Endometrium (tissue), 2 donors: ENCODE measurements at regions not wholly inside any gene's neighbourhood (a gene's known extent, or its start where the extent isn't known, plus 50 kb on each side); places are given as distances from the start of the nearest gene placed in this dataset.

Source experiments
- FAIRE-seq: peaks from 2 replicates; lab custom pipeline; 2012; peaks lifted over from hg19 to GRCh38; lab: Jason Lieb, UNC
- donor health status: control.
- donor health status: control.

GRCh38 chr2:14270036-14270582, 362.4 kb upstream of the LRATD1 start:
- no peak for FAIRE-seq

- no peak for FAIRE-seq
These were observed 360.0 kb upstream of the LRATD1 start for GRCh38 chr2:14272396-14273075.

GRCh38 chr2:14273650-14274049, 358.9 kb upstream of the LRATD1 start:
- FAIRE-seq, result no peak

- no peak for FAIRE-seq
These were observed 348.3 kb upstream of the LRATD1 start for GRCh38 chr2:14284244-14284643.

- FAIRE-seq, result no peak
These were observed 346.7 kb upstream of the LRATD1 start for GRCh38 chr2:14285812-14286211.

- no peak for FAIRE-seq
These were observed 344.5 kb upstream of the LRATD1 start for GRCh38 chr2:14288016-14288415.

GRCh38 chr2:14292964-14293363, 339.6 kb upstream of the LRATD1 start:
- FAIRE-seq, result no peak

GRCh38 chr2:14297340-14297739, 335.2 kb upstream of the LRATD1 start:
- FAIRE-seq, result no peak

- no peak for FAIRE-seq
These were observed 334.6 kb upstream of the LRATD1 start for GRCh38 chr2:14297906-14298305.

GRCh38 chr2:14301331-14301730, 331.2 kb upstream of the LRATD1 start:
- FAIRE-seq, result no peak

GRCh38 chr2:14303366-14304115, 329.0 kb upstream of the LRATD1 start:
- FAIRE-seq, result no peak

- no peak for FAIRE-seq
These were observed 328.2 kb upstream of the LRATD1 start for GRCh38 chr2:14304326-14304725.

- FAIRE-seq, result no peak
These were observed 326.2 kb upstream of the LRATD1 start for GRCh38 chr2:14306268-14306861.

GRCh38 chr2:14313341-14313740, 319.2 kb upstream of the LRATD1 start:
- FAIRE-seq, result no peak

GRCh38 chr2:14316594-14316993, 315.9 kb upstream of the LRATD1 start:
- no peak for FAIRE-seq

GRCh38 chr2:14321357-14321756, 311.2 kb upstream of the LRATD1 start:
- no peak for FAIRE-seq

GRCh38 chr2:14322306-14322705, 310.2 kb upstream of the LRATD1 start:
- FAIRE-seq, result no peak

- no peak for FAIRE-seq
These were observed 308.2 kb upstream of the LRATD1 start for GRCh38 chr2:14324308-14324707.

- no peak for FAIRE-seq
These were observed 301.6 kb upstream of the LRATD1 start for GRCh38 chr2:14330884-14331283.

- no peak for FAIRE-seq
These were observed 295.6 kb upstream of the LRATD1 start for GRCh38 chr2:14336759-14337382.

- FAIRE-seq, result no peak
These were observed 291.8 kb upstream of the LRATD1 start for GRCh38 chr2:14340703-14341102.

GRCh38 chr2:14342313-14342712, 290.2 kb upstream of the LRATD1 start:
- no peak for FAIRE-seq

- no peak for FAIRE-seq
These were observed 288.2 kb upstream of the LRATD1 start for GRCh38 chr2:14344355-14344754.
